H1 (cell line): ENCODE measurements at regions not wholly inside any gene's neighbourhood (a gene's known extent, or its start where the extent isn't known, plus 50 kb on each side); places are given as distances from the start of the nearest gene placed in this dataset.

Experiments
- CTCF ChIA-PET: fragments of 300-600 bp; sonication (Branson Sonifier 250); formaldehyde crosslinking; loops from one replicate; lab custom pipeline; 2021; ENCODE audit not compliant: partially characterized antibody; lab: Charles Lee
- POLR2A ChIA-PET: fragments of 300-600 bp; sonication (Branson Sonifier 250); formaldehyde crosslinking; loops from one replicate; lab custom pipeline; 2021; ENCODE audit warnings: inconsistent platforms; ENCODE audit not compliant: partially characterized antibody; lab: Charles Lee
- DNase-seq, 2 experiments: peaks; one replicate each; pipeline versions ENCODE4 v3.0.0 to v3.0.0-alpha.2; 2010 to 2022; ENCODE audit warnings: low spot score in 2 of 2, low read depth in 1 of 2, mixed read lengths in 1 of 2
- FAIRE-seq: peaks from 2 replicates; lab custom pipeline; 2011; peaks lifted over from hg19 to GRCh38; lab: Jason Lieb, UNC
- H2AFZ ChIP-seq: 2 replicates; pipeline ENCODE4 v1.8.1; 2012; ENCODE audit warnings: low read length, inconsistent platforms
- H2AK5ac ChIP-seq: 2 replicates; pipeline ENCODE4 v1.6.1; 2013; ENCODE audit warnings: low read depth, low read length
- H2BK120ac ChIP-seq: replicated peaks from 2 replicates; pipeline ENCODE3; 2013; ENCODE audit warnings: low read depth, low read length, inconsistent platforms
- H2BK12ac ChIP-seq: 2 replicates; pipeline ENCODE4 v1.6.1; 2013; ENCODE audit warnings: low read depth, low read length
- H2BK15ac ChIP-seq: 2 replicates; pipeline ENCODE4 v1.6.1; 2013; ENCODE audit warnings: low read length
- H2BK20ac ChIP-seq: 2 replicates; pipeline ENCODE4 v1.6.1; 2013; ENCODE audit warnings: low read length
- H2BK5ac ChIP-seq: 2 replicates; pipeline ENCODE4 v1.6.1; 2013; ENCODE audit warnings: low read depth, low read length
- H3K14ac ChIP-seq: 2 replicates; pipeline ENCODE4 v1.6.1; 2013; ENCODE audit warnings: inconsistent platforms; ENCODE audit not compliant: insufficient read length
- H3K18ac ChIP-seq: 2 replicates; pipeline ENCODE4 v1.6.1; 2013; ENCODE audit warnings: low read length; ENCODE audit errors: extremely low read depth
- H3K23ac ChIP-seq: 2 replicates; pipeline ENCODE4 v1.6.1; 2013; ENCODE audit warnings: inconsistent platforms; ENCODE audit not compliant: insufficient read length
- H3K23me2 ChIP-seq: 2 replicates; pipeline ENCODE4 v1.6.1; 2013; ENCODE audit warnings: low read depth, low read length
- H3K27ac ChIP-seq: 2 replicates; pipeline ENCODE4 v1.6.1; 2011; ENCODE audit warnings: low read depth, low read length, inconsistent platforms
- H3K27me3 ChIP-seq, 4 experiments: replicated peaks in 1 of 4; 1 replicate in 1 of 4; 2 replicates in 3 of 4; pipeline versions ENCODE4 v1.6.1 to v1.8.1; 2011 to 2013; ENCODE audit warnings: low read length in 3 of 4, mild to moderate bottlenecking in 3 of 4, inconsistent platforms in 2 of 4, mixed read lengths in 2 of 4, moderate library complexity in 1 of 4; ENCODE audit not compliant: control insufficient read depth in 3 of 4, insufficient read depth in 3 of 4; ENCODE audit errors: extremely low read depth in 1 of 4
- H3K36me3 ChIP-seq, 4 experiments: 2 replicates each; pipeline versions ENCODE4 v1.6.1 to v1.8.1; 2011 to 2013; ENCODE audit warnings: mild to moderate bottlenecking in 4 of 4, low read length in 3 of 4, moderate library complexity in 2 of 4, control low read depth in 1 of 4, inconsistent platforms in 1 of 4; ENCODE audit not compliant: insufficient read depth in 4 of 4, control insufficient read depth in 2 of 4
- H3K4ac ChIP-seq: replicated peaks from 2 replicates; pipeline ENCODE3; 2013; ENCODE audit warnings: low read length, low read depth, mixed read lengths, inconsistent platforms; ENCODE audit not compliant: insufficient read length
- H3K4me1 ChIP-seq, 4 experiments: replicated peaks in 1 of 4; 1 replicate in 1 of 4; 2 replicates in 3 of 4; pipeline versions ENCODE4 v1.6.1 to v1.8.1; 2011 to 2013; ENCODE audit warnings: low read length in 3 of 4, inconsistent platforms in 2 of 4, mixed read lengths in 1 of 4; ENCODE audit not compliant: insufficient read depth in 4 of 4, control insufficient read depth in 3 of 4
- H3K4me2 ChIP-seq, 2 experiments: 2 replicates each; pipeline versions ENCODE4 v1.6.1 to v1.8.1; 2011 to 2013; ENCODE audit warnings: low read depth in 2 of 2, low read length in 2 of 2, control low read depth in 1 of 2, inconsistent platforms in 1 of 2, mild to moderate bottlenecking in 1 of 2; ENCODE audit not compliant: insufficient read depth in 1 of 2
- H3K4me3 ChIP-seq, 4 experiments: fragments of 200-600, 300-600 bp in 1 of 4; sonication (generic), shearing (Covaris generic), sonication (Bioruptor Twin) in 1 of 4; 2 replicates each; pipeline versions ENCODE4 v1.5.1 to v1.8.1; 2011 to 2016; ENCODE audit warnings: low read length in 4 of 4, low read depth in 3 of 4, control low read depth in 2 of 4, inconsistent platforms in 2 of 4, mild to moderate bottlenecking in 2 of 4, mixed read lengths in 1 of 4, moderate library complexity in 1 of 4; ENCODE audit not compliant: insufficient read depth in 2 of 4; ENCODE audit errors: extremely low read depth in 1 of 4
- H3K56ac ChIP-seq: replicated peaks from 2 replicates; pipeline ENCODE3; 2013; ENCODE audit warnings: low read depth, mild to moderate bottlenecking, mixed read lengths, low read length, inconsistent platforms; ENCODE audit not compliant: insufficient read length
- H3K79me1 ChIP-seq: 2 replicates; pipeline ENCODE4 v1.6.1; 2013; ENCODE audit warnings: low read depth, low read length, control low read depth
- H3K79me2 ChIP-seq, 2 experiments: 2 replicates each; pipeline versions ENCODE4 v1.6.1 to v1.8.1; 2012 to 2013; ENCODE audit warnings: low read length in 2 of 2, mild to moderate bottlenecking in 2 of 2, inconsistent platforms in 1 of 2; ENCODE audit not compliant: insufficient read depth in 2 of 2, control insufficient read depth in 1 of 2
- H3K9ac ChIP-seq, 4 experiments: replicated peaks in 1 of 4; 1 replicate in 1 of 4; 2 replicates in 3 of 4; pipeline versions ENCODE4 v1.6.1 to v1.8.1; 2011 to 2013; ENCODE audit warnings: low read depth in 3 of 4, low read length in 3 of 4, control low read depth in 2 of 4, mild to moderate bottlenecking in 2 of 4, moderate library complexity in 2 of 4, inconsistent platforms in 1 of 4; ENCODE audit errors: extremely low read depth in 1 of 4
- H3K9me3 ChIP-seq, 2 experiments: 2 replicates each; pipeline versions ENCODE4 v1.6.1 to v1.8.1; 2012 to 2013; ENCODE audit warnings: mild to moderate bottlenecking in 2 of 2, moderate library complexity in 2 of 2, control low read depth in 1 of 2, inconsistent platforms in 1 of 2, low read depth in 1 of 2, low read length in 1 of 2, mixed read lengths in 1 of 2; ENCODE audit not compliant: insufficient read depth in 2 of 2
- H4K20me1 ChIP-seq, 2 experiments: replicated peaks in 1 of 2; 2 replicates each; pipeline versions ENCODE3 to v1.8.1; 2011 to 2013; ENCODE audit warnings: inconsistent platforms in 2 of 2, low read length in 2 of 2, mild to moderate bottlenecking in 1 of 2; ENCODE audit not compliant: insufficient read depth in 2 of 2, control insufficient read depth in 1 of 2
- H4K5ac ChIP-seq: 2 replicates; pipeline ENCODE4 v1.6.1; 2013; ENCODE audit warnings: low read length, low read depth, mixed read lengths, inconsistent platforms; ENCODE audit not compliant: insufficient read length
- H4K8ac ChIP-seq: 2 replicates; pipeline ENCODE4 v1.8.0; 2013; ENCODE audit warnings: mild to moderate bottlenecking, moderate library complexity, low read length, inconsistent platforms; ENCODE audit not compliant: insufficient read depth; ENCODE audit errors: extremely low read depth
- H4K91ac ChIP-seq: replicated peaks from 2 replicates; pipeline ENCODE3; 2013; ENCODE audit warnings: low read length, mixed read lengths, inconsistent platforms; ENCODE audit not compliant: insufficient read length
- BACH1 ChIP-seq: IDR thresholded peaks from 2 replicates; pipeline ENCODE4 v1.6.1; 2012; ENCODE audit warnings: low read length, improper control_type of control experiment
- CHD1 ChIP-seq: IDR thresholded peaks from 2 replicates; pipeline ENCODE4 v1.6.1; 2012; ENCODE audit warnings: low read depth, low read length, improper control_type of control experiment
- CREB1 ChIP-seq: IDR thresholded peaks from 2 replicates; pipeline ENCODE4 v1.6.1; 2012; ENCODE audit warnings: inconsistent platforms
- CTBP2 ChIP-seq: IDR thresholded peaks from 2 replicates; pipeline ENCODE4 v1.7.0; 2011; ENCODE audit warnings: borderline replicate concordance, mild to moderate bottlenecking, moderate library complexity, mixed read lengths, low read length; ENCODE audit not compliant: insufficient read depth, insufficient read length
- JUND ChIP-seq: IDR thresholded peaks from 2 replicates; pipeline ENCODE4 v1.6.1; 2011; ENCODE audit warnings: mild to moderate bottlenecking, improper control_type of control experiment, low read length
- MAFK ChIP-seq: IDR thresholded peaks from 2 replicates; pipeline ENCODE4 v1.6.1; 2012; ENCODE audit warnings: low read depth, mild to moderate bottlenecking, improper control_type of control experiment, low read length
- RAD21 ChIP-seq, 2 experiments: IDR thresholded peaks in 1 of 2; conservative IDR thresholded peaks in 1 of 2; 2 replicates each; pipeline ENCODE4 v1.6.1; 2011; ENCODE audit warnings: low read depth in 2 of 2, low read length in 2 of 2, improper control_type of control experiment in 1 of 2, inconsistent platforms in 1 of 2, mild to moderate bottlenecking in 1 of 2, moderate library complexity in 1 of 2
- SIRT6 ChIP-seq: IDR thresholded peaks from one replicate; pipeline ENCODE4 v1.7.1; 2012; ENCODE audit warnings: low read length, inconsistent platforms
- WGBS, 2 experiments: shearing (Covaris generic) in 1 of 2; methylation state at CpG; one replicate each; pipeline versions ENCODE4 v1.1.6 to v1.1.7; 2013 to 2015; ENCODE audit warnings: low lambda C conversion rate in 2 of 2, mixed read lengths in 2 of 2, inconsistent platforms in 1 of 2, low coverage in 1 of 2, missing lambda C conversion rate in 1 of 2; ENCODE audit not compliant: insufficient replicate concordance in 2 of 2, insufficient coverage in 1 of 2, insufficient read length in 1 of 2; ENCODE audit errors: extremely low coverage in 1 of 2, missing lambda C conversion rate in 1 of 2; 5-methylcytosine and 5-hydroxymethylcytosine counted together
- TF ChIP-seq, protein P1 (sequence below), 3 experiments: IDR thresholded peaks; 1 replicate in 2 of 3; 2 replicates in 1 of 3; pipeline versions ENCODE4 v1.5.1 to v1.6.1; 2011; ENCODE audit warnings: low read length in 3 of 3, mild to moderate bottlenecking in 3 of 3, inconsistent platforms in 2 of 3, low read depth in 1 of 3, moderate library complexity in 1 of 3; ENCODE audit not compliant: insufficient read depth in 1 of 3; ENCODE audit errors: control extremely low read depth in 1 of 3

- Histone ChIP-seq H2BK120ac (no peak overlapping the region), H3K18ac (peak overlapping the region; percentile 32; the same call in 1 of the 2 replicates), H4K91ac (no peak overlapping the region), H3K4ac (no peak overlapping the region), H2BK5ac (no peak overlapping the region), H3K23ac (no peak overlapping the region), H3K79me2 (no peaks in the 10 kb centered on the region), H3K36me3 (no peaks in the 10 kb centered on the region), H2AFZ (0 out of 2 replicates have a peak overlapping the region, but pooled peaks have one; percentile 63), H3K56ac (no peak overlapping the region), H3K4me2 (peak overlapping the region in 1 of 2 experiments; percentile 42; a peak in 1 of 4 replicates), H2BK20ac (peak overlapping the region; percentile 86; the same call in 1 of the 2 replicates), H3K23me2 (peaks cover 2% of the 10 kb centered on the region; the same call in 1 of the 2 replicates), H3K9me3 (no peaks in the 10 kb centered on the region), H4K5ac (no peak overlapping the region), H3K27ac (no peak overlapping the region), H2BK12ac (no peak overlapping the region), H2BK15ac (no peak overlapping the region), H3K14ac (no peak overlapping the region), H2AK5ac (no peak overlapping the region), H3K9ac (peak overlapping the region in 1 of 4 experiments; percentile 29; a peak in 1 of 7 replicates), H3K4me3 (peak overlapping the region in 1 of 4 experiments; percentile 15; a peak in 2 of 8 replicates), H4K20me1 (no peaks in the 10 kb centered on the region), H3K27me3 (no peaks in the 10 kb centered on the region), H3K79me1 (no peaks in the 10 kb centered on the region), H3K4me1 (peaks cover 0 to 2% (median 1%) of the 10 kb centered on the region in 4 experiments; a peak in 4 of 7 replicates), H4K8ac (no peak overlapping the region)
- POLR2A ChIA-PET: no interaction called here
- CTCF ChIA-PET: interaction anchor here (0.6 to 2.0 kb wide), 16 partner anchors 10 to 198 kb away, joined by 3 to 5 read pairs (median 3); no protein-coding TSS in a partner anchor
- FAIRE-seq: peak; percentile 88
- WGBS, 2 experiments: 69% methylated on average over 11 of the region's 11 CpGs; no CpG with 5 or more reads in 1 of the 2 experiments
- DNase-seq: peak in 1 of 2 experiments; percentile 54
- no peak for TF ChIP-seq BACH1
- no peak for TF ChIP-seq CTBP2
- TF ChIP-seq, protein P1, sequence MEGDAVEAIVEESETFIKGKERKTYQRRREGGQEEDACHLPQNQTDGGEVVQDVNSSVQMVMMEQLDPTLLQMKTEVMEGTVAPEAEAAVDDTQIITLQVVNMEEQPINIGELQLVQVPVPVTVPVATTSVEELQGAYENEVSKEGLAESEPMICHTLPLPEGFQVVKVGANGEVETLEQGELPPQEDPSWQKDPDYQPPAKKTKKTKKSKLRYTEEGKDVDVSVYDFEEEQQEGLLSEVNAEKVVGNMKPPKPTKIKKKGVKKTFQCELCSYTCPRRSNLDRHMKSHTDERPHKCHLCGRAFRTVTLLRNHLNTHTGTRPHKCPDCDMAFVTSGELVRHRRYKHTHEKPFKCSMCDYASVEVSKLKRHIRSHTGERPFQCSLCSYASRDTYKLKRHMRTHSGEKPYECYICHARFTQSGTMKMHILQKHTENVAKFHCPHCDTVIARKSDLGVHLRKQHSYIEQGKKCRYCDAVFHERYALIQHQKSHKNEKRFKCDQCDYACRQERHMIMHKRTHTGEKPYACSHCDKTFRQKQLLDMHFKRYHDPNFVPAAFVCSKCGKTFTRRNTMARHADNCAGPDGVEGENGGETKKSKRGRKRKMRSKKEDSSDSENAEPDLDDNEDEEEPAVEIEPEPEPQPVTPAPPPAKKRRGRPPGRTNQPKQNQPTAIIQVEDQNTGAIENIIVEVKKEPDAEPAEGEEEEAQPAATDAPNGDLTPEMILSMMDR (IDR thresholded peaks at IDR 0.05; ENCODE audit: control extremely low read depth in 1 of 3, insufficient read depth in 1 of 3, low read depth in 1 of 3, low read length in 3 of 3): peak; percentile 33 to 88 (median 79)
- TF ChIP-seq CHD1: no peak
- TF ChIP-seq CREB1: no peak
- TF ChIP-seq RAD21 (IDR thresholded peaks at IDR 0.05 in 1 of 2, conservative IDR thresholded peaks at IDR 0.05 in 1 of 2; ENCODE audit: low read depth in 2 of 2, low read length in 2 of 2): peak; percentile 93 to 96
- no peak for TF ChIP-seq MAFK
- no peak for TF ChIP-seq JUND
- no peak for TF ChIP-seq SIRT6
Measured at GRCh38 chr15:85854345-85855097, 59.8 kb upstream of the KLHL25 start.
